GM21447 (cell line): ENCODE measurements at regions not wholly inside any gene's neighbourhood (a gene's known extent, or its start where the extent isn't known, plus 50 kb on each side); places are given as distances from the start of the nearest gene placed in this dataset.

Source experiments
- ATAC-seq: cut with Tn5 transposase; IDR thresholded peaks from one replicate; pipeline ENCODE4 v1.9.1; 2021; ENCODE audit not compliant: unreplicated experiment

GRCh38 chr4:4775493-4776004 is 83.9 kb upstream of the MSX1 start:
- no peak for ATAC-seq

GRCh38 chr4:4772534-4772933 is 86.9 kb upstream of the MSX1 start:
- no peak for ATAC-seq

- ATAC-seq: no peak
These were observed 88.3 kb upstream of the MSX1 start for GRCh38 chr4:4771160-4771559.

GRCh38 chr4:4770610-4771009 is 88.9 kb upstream of the MSX1 start:
- ATAC-seq: no peak

GRCh38 chr4:4766564-4766963 is 92.9 kb upstream of the MSX1 start:
- ATAC-seq: no peak

- ATAC-seq: no peak
These were observed 93.7 kb upstream of the MSX1 start for GRCh38 chr4:4765811-4766210.

GRCh38 chr4:4764558-4764905 is 94.9 kb upstream of the MSX1 start:
- ATAC-seq: no peak

- ATAC-seq: no peak
These were observed 95.5 kb upstream of the MSX1 start for GRCh38 chr4:4763822-4764557.

- peak; percentile 86 for ATAC-seq
These were observed 96.3 kb upstream of the MSX1 start for GRCh38 chr4:4762909-4763821.

- no peak for ATAC-seq
These were observed 97.2 kb upstream of the MSX1 start for GRCh38 chr4:4762300-4762699.

- no peak for ATAC-seq
These were observed 98.1 kb upstream of the MSX1 start for GRCh38 chr4:4761128-4761982.

GRCh38 chr4:4759883-4760282 is 99.6 kb upstream of the MSX1 start:
- ATAC-seq: no peak

GRCh38 chr4:4759232-4759631 is 100.2 kb upstream of the MSX1 start:
- no peak for ATAC-seq

GRCh38 chr4:4758681-4759080 is 100.8 kb upstream of the MSX1 start:
- ATAC-seq: peak; percentile 26

GRCh38 chr4:4755306-4755705 is 104.2 kb upstream of the MSX1 start:
- ATAC-seq: no peak

GRCh38 chr4:4754641-4755040 is 104.8 kb upstream of the MSX1 start:
- no peak for ATAC-seq

GRCh38 chr4:4753643-4754042 is 105.8 kb upstream of the MSX1 start:
- no peak for ATAC-seq

- ATAC-seq: no peak
These were observed 106.7 kb upstream of the MSX1 start for GRCh38 chr4:4752576-4753401.

- no peak for ATAC-seq
These were observed 107.4 kb upstream of the MSX1 start for GRCh38 chr4:4752025-4752424.

- ATAC-seq: no peak
These were observed 109.3 kb upstream of the MSX1 start for GRCh38 chr4:4750187-4750586.
